OCI-LY1 (cell line): ENCODE measurements at regions not wholly inside any gene's neighbourhood (a gene's known extent, or its start where the extent isn't known, plus 50 kb on each side); places are given as distances from the start of the nearest gene placed in this dataset.

Experiments used
- H2AFZ ChIP-seq: fragments of 200-600 bp; sonication (generic), shearing (Covaris generic); 2 replicates; pipeline ENCODE4 v1.6.0; 2014; ENCODE audit warnings: antibody characterized with exemption, mild to moderate bottlenecking, low read length
- H3F3A ChIP-seq: fragments of 200-600 bp; sonication (generic), shearing (Covaris generic); 2 replicates; pipeline ENCODE4 v1.6.0; 2014; ENCODE audit warnings: mild to moderate bottlenecking, antibody characterized with exemption, low read length, moderate library complexity; ENCODE audit not compliant: insufficient read depth
- H3K27ac ChIP-seq: fragments of 200-600 bp; sonication (generic); 2 replicates; pipeline ENCODE4 v1.5.1; 2014; ENCODE audit warnings: low read length, mixed run types, mild to moderate bottlenecking, low read depth; ENCODE audit not compliant: poor library complexity, severe bottlenecking
- H3K27me3 ChIP-seq: fragments of 200-600 bp; sonication (generic); 2 replicates; pipeline ENCODE4 v1.6.0; 2014; ENCODE audit warnings: antibody characterized with exemption, mild to moderate bottlenecking, low read length, moderate library complexity; ENCODE audit not compliant: insufficient read depth
- H3K36me3 ChIP-seq: fragments of 200-600 bp; sonication (generic); 2 replicates; pipeline ENCODE4 v1.6.1; 2014; ENCODE audit warnings: mild to moderate bottlenecking, antibody characterized with exemption, low read length, moderate library complexity, mixed read lengths; ENCODE audit not compliant: insufficient read depth
- H3K4me1 ChIP-seq: fragments of 200-600 bp; sonication (generic); 2 replicates; pipeline ENCODE4 v1.5.1; 2014; ENCODE audit warnings: mild to moderate bottlenecking, low read length, moderate library complexity; ENCODE audit not compliant: insufficient read depth, severe bottlenecking
- H3K4me2 ChIP-seq: fragments of 200-600 bp; sonication (generic), shearing (Covaris generic); 2 replicates; pipeline ENCODE4 v1.6.1; 2014; ENCODE audit warnings: low read length
- H3K4me3 ChIP-seq: fragments of 200-600 bp; sonication (generic); 2 replicates; pipeline ENCODE4 v1.5.1; 2014; ENCODE audit warnings: low read length, low read depth, mild to moderate bottlenecking, mixed read lengths; ENCODE audit not compliant: poor library complexity, severe bottlenecking
- H3K79me2 ChIP-seq: fragments of 200-600 bp; shearing (Covaris generic); 2 replicates; pipeline ENCODE4 v1.6.1; 2016; ENCODE audit warnings: mixed run types, low read length, mixed read lengths; ENCODE audit not compliant: insufficient read depth
- H3K9ac ChIP-seq: fragments of 200-600 bp; sonication (generic), shearing (Covaris generic); 2 replicates; pipeline ENCODE4 v1.6.1; 2014; ENCODE audit warnings: mild to moderate bottlenecking, low read length, mixed read lengths
- H3K9me2 ChIP-seq: fragments of 200-600 bp; sonication (generic), shearing (Covaris generic); 2 replicates; pipeline ENCODE4 v1.6.1; 2014; ENCODE audit warnings: low read depth, mild to moderate bottlenecking, low read length, mixed read lengths
- H3K9me3 ChIP-seq: fragments of 200-600 bp; shearing (Covaris generic); 2 replicates; pipeline ENCODE4 v1.6.1; 2014; ENCODE audit warnings: low read length, mixed read lengths
- H4K20me1 ChIP-seq: fragments of 200-600 bp; sonication (generic), shearing (Covaris generic); 2 replicates; pipeline ENCODE4 v1.6.0; 2016; ENCODE audit warnings: mild to moderate bottlenecking, low read length; ENCODE audit not compliant: insufficient read depth
- CTCF ChIP-seq: fragments of 200-600 bp; sonication (generic), shearing (Covaris generic); IDR thresholded peaks from 2 replicates; pipeline ENCODE4 v1.5.1; 2017; ENCODE audit warnings: mild to moderate bottlenecking, antibody characterized with exemption, low read length, moderate library complexity, mixed read lengths
- EZH2 ChIP-seq: fragments of 200-600 bp; sonication (generic), shearing (Covaris generic); IDR thresholded peaks from 2 replicates; pipeline ENCODE4 v1.8.0; 2017; ENCODE audit warnings: borderline replicate concordance, mixed run types, mild to moderate bottlenecking, antibody characterized with exemption, low read length, moderate library complexity, mixed read lengths

- Histone ChIP-seq H3K4me1 (no peaks in the 10 kb centered on the region), H3K4me2 (no peak overlapping the region), H2AFZ (no peak overlapping the region), H3K9me3 (no peaks in the 10 kb centered on the region), H4K20me1 (no peaks in the 10 kb centered on the region), H3K36me3 (no peaks in the 10 kb centered on the region), H3K27ac (no peak overlapping the region), H3K79me2 (no peaks in the 10 kb centered on the region), H3K4me3 (no peak overlapping the region), H3K9ac (no peak overlapping the region), H3F3A (no peaks in the 10 kb centered on the region), H3K9me2 (no peaks in the 10 kb centered on the region), H3K27me3 (no peaks in the 10 kb centered on the region)
- TF ChIP-seq CTCF (no peak), EZH2 (no peak)
These were observed 336.7 kb downstream of the GALC start for GRCh38 chr14:87656315-87656714.

DNA sequence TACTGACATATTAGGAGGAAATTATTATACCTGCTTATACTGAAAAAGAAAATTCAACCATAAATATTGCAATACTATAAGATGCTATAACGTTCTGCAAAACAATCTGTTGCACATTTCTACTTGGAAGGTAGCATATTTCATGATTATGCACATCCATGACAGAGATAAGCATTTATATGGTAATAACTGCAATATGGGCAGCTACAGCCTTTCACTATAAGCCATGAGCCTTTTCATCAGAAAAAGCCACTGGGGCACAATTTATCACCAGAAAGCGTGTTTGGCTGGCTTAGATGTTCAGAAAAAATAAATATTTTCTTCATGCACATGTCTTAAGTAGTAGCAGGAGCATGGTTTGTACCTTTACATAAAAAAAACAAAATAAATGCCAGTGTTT, 340.7 kb downstream of the GALC start:
- H3K9me2 ChIP-seq = no peaks in the 10 kb centered on the region
- H4K20me1 ChIP-seq = no peaks in the 10 kb centered on the region
- H3F3A ChIP-seq = no peaks in the 10 kb centered on the region
- no peaks in the 10 kb centered on the region for H3K36me3 ChIP-seq
- H3K9ac ChIP-seq = no peak overlapping the region
- no peaks in the 10 kb centered on the region for H3K79me2 ChIP-seq
- peaks cover 4% of the 10 kb centered on the region; the same call in 1 of the 2 replicates for H3K9me3 ChIP-seq
- no peaks in the 10 kb centered on the region for H3K27me3 ChIP-seq
- H2AFZ ChIP-seq = no peak overlapping the region
- H3K4me3 ChIP-seq = no peak overlapping the region
- H3K4me1 ChIP-seq = no peaks in the 10 kb centered on the region
- H3K4me2 ChIP-seq = no peak overlapping the region
- TF ChIP-seq EZH2 (no peak), CTCF (no peak)
- no peak overlapping the region for H3K27ac ChIP-seq

GRCh38 chr14:87644689-87645088, 348.3 kb downstream of the GALC start:
- Histone ChIP-seq H3K9me2 (no peaks in the 10 kb centered on the region), H3K27ac (no peak overlapping the region), H3K9ac (no peak overlapping the region), H3K79me2 (no peaks in the 10 kb centered on the region), H3K9me3 (peaks cover under 1% of the 10 kb centered on the region; the same call in 1 of the 2 replicates), H3K36me3 (no peaks in the 10 kb centered on the region), H3K4me3 (no peak overlapping the region), H3K27me3 (no peaks in the 10 kb centered on the region), H2AFZ (no peak overlapping the region), H3F3A (no peaks in the 10 kb centered on the region), H4K20me1 (no peaks in the 10 kb centered on the region), H3K4me1 (no peaks in the 10 kb centered on the region), H3K4me2 (no peak overlapping the region)
- no peak for TF ChIP-seq CTCF
- no peak for TF ChIP-seq EZH2
